ENCODE measurements at regions not wholly inside any gene's neighbourhood (a gene's known extent, or its start where the extent isn't known, plus 50 kb on each side); places are given as distances from the start of the nearest gene placed in this dataset.

GRCh38 chr13:67763984-67764383 is 533.8 kb upstream of the PCDH9 start:
- TF ChIP-seq CTCF (IDR thresholded peaks at IDR 0.05; ENCODE audit: unreplicated experiment), result no peak
- Mint-ChIP-seq H3K27me3 (no peaks in the 10 kb centered on the region), H3K9me3 (ENCODE audit: low read depth) (no peaks in the 10 kb centered on the region), H3K4me1 (ENCODE audit: low read depth) (peaks cover 1% of the 10 kb centered on the region), H3K4me3 (ENCODE audit: low read depth) (no peak overlapping the region), H3K36me3 (ENCODE audit: insufficient read depth) (no peaks in the 10 kb centered on the region), H3K27ac (no peak overlapping the region)
- no peak for DNase-seq (ENCODE audit: low spot score, unreplicated experiment)

GRCh38 chr13:67763384-67763783 is 533.2 kb upstream of the PCDH9 start:
- Mint-ChIP-seq H3K27ac (no peak overlapping the region), H3K4me3 (ENCODE audit: low read depth) (no peak overlapping the region), H3K9me3 (ENCODE audit: low read depth) (no peaks in the 10 kb centered on the region), H3K36me3 (ENCODE audit: insufficient read depth) (no peaks in the 10 kb centered on the region), H3K27me3 (no peaks in the 10 kb centered on the region), H3K4me1 (ENCODE audit: low read depth) (peaks cover 1% of the 10 kb centered on the region)
- no peak for DNase-seq (ENCODE audit: low spot score, unreplicated experiment)
- no peak for TF ChIP-seq CTCF (IDR thresholded peaks at IDR 0.05; ENCODE audit: unreplicated experiment)

- Mint-ChIP-seq H3K9me3 (ENCODE audit: low read depth) (no peaks in the 10 kb centered on the region), H3K36me3 (ENCODE audit: insufficient read depth) (no peaks in the 10 kb centered on the region), H3K4me3 (ENCODE audit: low read depth) (no peak overlapping the region), H3K27ac (no peak overlapping the region), H3K4me1 (ENCODE audit: low read depth) (peaks cover 2% of the 10 kb centered on the region), H3K27me3 (no peaks in the 10 kb centered on the region)
- DNase-seq (ENCODE audit: low spot score, unreplicated experiment), result no peak
- TF ChIP-seq CTCF (IDR thresholded peaks at IDR 0.05; ENCODE audit: unreplicated experiment), result no peak
These were observed 528.8 kb upstream of the PCDH9 start for GRCh38 chr13:67758975-67759374.

- no peak for TF ChIP-seq CTCF (IDR thresholded peaks at IDR 0.05; ENCODE audit: unreplicated experiment)
- Mint-ChIP-seq H3K27ac (no peak overlapping the region), H3K27me3 (no peaks in the 10 kb centered on the region), H3K4me3 (ENCODE audit: low read depth) (no peak overlapping the region), H3K4me1 (ENCODE audit: low read depth) (peaks cover 2% of the 10 kb centered on the region), H3K9me3 (ENCODE audit: low read depth) (no peaks in the 10 kb centered on the region), H3K36me3 (ENCODE audit: insufficient read depth) (no peaks in the 10 kb centered on the region)
- no peak for DNase-seq (ENCODE audit: low spot score, unreplicated experiment)
These were observed 523.9 kb upstream of the PCDH9 start for GRCh38 chr13:67754012-67754411.

GRCh38 chr13:67752759-67753158 is 522.6 kb upstream of the PCDH9 start:
- no peak for DNase-seq (ENCODE audit: low spot score, unreplicated experiment)
- Mint-ChIP-seq H3K27ac (no peak overlapping the region), H3K9me3 (ENCODE audit: low read depth) (no peaks in the 10 kb centered on the region), H3K4me1 (ENCODE audit: low read depth) (peaks cover 2% of the 10 kb centered on the region), H3K27me3 (no peaks in the 10 kb centered on the region), H3K36me3 (ENCODE audit: insufficient read depth) (no peaks in the 10 kb centered on the region), H3K4me3 (ENCODE audit: low read depth) (no peak overlapping the region)
- no peak for TF ChIP-seq CTCF (IDR thresholded peaks at IDR 0.05; ENCODE audit: unreplicated experiment)

All from progenitor cell of endocrine pancreas (in vitro differentiated cells).